ENCODE measurements at regions not wholly inside any gene's neighbourhood (a gene's known extent, or its start where the extent isn't known, plus 50 kb on each side); places are given as distances from the start of the nearest gene placed in this dataset.
A peak's percentile ranks its signal among the peaks of the same experiment; 100 is the strongest.

DNA sequence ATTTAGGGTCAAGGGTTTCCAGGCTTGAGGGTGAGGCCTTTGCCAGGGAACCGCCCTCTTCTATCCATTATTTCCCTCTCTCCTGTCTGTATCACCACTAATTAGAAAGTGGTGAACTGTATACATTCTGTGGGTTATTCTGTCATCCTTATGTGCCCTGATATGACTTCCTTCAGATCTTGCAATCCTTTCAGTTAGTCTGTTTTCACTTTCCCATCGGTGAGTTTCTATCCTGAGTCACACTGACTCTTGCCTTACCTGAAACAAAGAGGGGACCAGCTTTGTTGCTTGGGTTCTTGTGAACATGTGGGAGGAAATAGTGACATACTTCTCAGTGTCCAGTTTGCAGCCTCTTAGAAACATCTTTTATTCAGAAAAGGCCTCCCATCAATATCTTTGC is 205.4 kb upstream of the GHR start:
- H3K27ac ChIP-seq (replicated peaks): no peak overlapping the region
- H3K4me3 ChIP-seq: no peak overlapping the region
- no peaks in the 10 kb centered on the region for H3K9me3 ChIP-seq (replicated peaks)
- no peaks in the 10 kb centered on the region for H3K27me3 ChIP-seq (ENCODE audit: low read depth)
- no peaks in the 10 kb centered on the region for H3K36me3 ChIP-seq
- intact Hi-C loops (cut with micrococcal nuclease): no loop called here
- TF ChIP-seq CTCF (IDR thresholded peaks at IDR 0.05; ENCODE audit: borderline replicate concordance): no peak
- no peaks in the 10 kb centered on the region for H3K4me1 ChIP-seq
- DNase-seq: no peak

- intact Hi-C loops (cut with micrococcal nuclease): no loop called here
- Histone ChIP-seq H3K27ac (replicated peaks) (no peak overlapping the region), H3K36me3 (no peaks in the 10 kb centered on the region), H3K9me3 (replicated peaks) (no peaks in the 10 kb centered on the region), H3K4me3 (no peak overlapping the region), H3K27me3 (ENCODE audit: low read depth) (no peaks in the 10 kb centered on the region), H3K4me1 (no peaks in the 10 kb centered on the region)
- DNase-seq: no peak
- TF ChIP-seq CTCF (IDR thresholded peaks at IDR 0.05; ENCODE audit: borderline replicate concordance): no peak
Observed at GRCh38 chr5:42225009-42225408, 198.2 kb upstream of the GHR start.

DNA sequence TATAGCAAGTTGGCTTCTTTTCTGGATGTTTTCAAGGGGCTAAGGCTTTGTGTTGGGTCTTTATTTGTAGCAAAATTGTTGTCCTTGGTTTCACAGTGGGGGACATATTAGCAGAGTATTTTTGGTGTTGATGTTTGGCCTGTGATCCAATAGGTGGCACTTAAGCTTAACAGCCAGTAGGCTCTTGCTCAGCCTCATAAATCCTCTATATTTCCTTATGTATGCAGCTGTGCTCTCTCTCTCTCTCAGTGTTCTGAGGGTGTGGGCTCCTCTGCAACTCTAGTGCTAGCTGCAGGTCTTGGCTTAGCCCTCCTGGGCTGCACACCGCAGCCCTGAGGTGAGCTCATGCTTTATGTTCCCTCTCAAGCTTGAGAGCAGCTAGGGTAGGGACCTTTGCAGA is 195.0 kb upstream of the GHR start:
- H3K27ac ChIP-seq (replicated peaks): no peak overlapping the region
- H3K4me3 ChIP-seq: no peak overlapping the region
- DNase-seq: no peak
- H3K4me1 ChIP-seq: no peaks in the 10 kb centered on the region
- intact Hi-C loops (cut with micrococcal nuclease): no loop called here
- no peaks in the 10 kb centered on the region for H3K9me3 ChIP-seq (replicated peaks)
- peaks cover 9% of the 10 kb centered on the region for H3K27me3 ChIP-seq (ENCODE audit: low read depth)
- peak; percentile 23 for TF ChIP-seq CTCF (IDR thresholded peaks at IDR 0.05; ENCODE audit: borderline replicate concordance)
- no peaks in the 10 kb centered on the region for H3K36me3 ChIP-seq

DNA sequence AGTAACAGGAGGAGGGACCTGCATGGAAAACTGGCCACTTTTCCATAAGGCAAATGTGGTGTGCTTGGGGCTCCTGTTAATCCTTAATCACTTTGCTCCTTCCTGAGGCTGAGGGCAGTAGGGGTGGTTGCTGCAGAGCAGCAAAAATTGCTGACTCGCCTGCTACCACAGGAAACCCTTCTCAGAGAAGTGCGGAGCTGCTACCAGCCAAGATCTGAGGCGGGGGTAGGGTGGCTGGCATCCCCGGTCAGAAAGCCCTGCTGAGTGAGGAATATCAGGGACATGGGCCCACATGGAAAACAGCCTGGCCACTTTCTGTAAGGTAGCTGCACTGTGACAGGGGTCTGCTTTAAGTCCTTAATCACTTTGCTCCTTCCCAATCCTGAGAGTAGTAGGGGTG is 192.4 kb upstream of the GHR start:
- intact Hi-C loops (cut with micrococcal nuclease): no loop called here
- no peak for TF ChIP-seq CTCF (IDR thresholded peaks at IDR 0.05; ENCODE audit: borderline replicate concordance)

GRCh38 chr5:42235241-42235640 is 188.0 kb upstream of the GHR start:
- TF ChIP-seq CTCF (IDR thresholded peaks at IDR 0.05; ENCODE audit: borderline replicate concordance): no peak
- intact Hi-C loops (cut with micrococcal nuclease): no loop called here
- Histone ChIP-seq H3K27me3 (ENCODE audit: low read depth) (peaks cover 9% of the 10 kb centered on the region), H3K27ac (replicated peaks) (no peak overlapping the region), H3K4me1 (no peaks in the 10 kb centered on the region), H3K4me3 (no peak overlapping the region), H3K9me3 (replicated peaks) (no peaks in the 10 kb centered on the region), H3K36me3 (no peaks in the 10 kb centered on the region)
- DNase-seq: no peak

More for the DNA sequence above, 192.4 kb upstream of the GHR start:
- no peak for DNase-seq
- H3K36me3 ChIP-seq: no peaks in the 10 kb centered on the region
- H3K27me3 ChIP-seq (ENCODE audit: low read depth): peaks cover 9% of the 10 kb centered on the region
- no peaks in the 10 kb centered on the region for H3K9me3 ChIP-seq (replicated peaks)
- no peaks in the 10 kb centered on the region for H3K4me1 ChIP-seq
- H3K27ac ChIP-seq (replicated peaks): no peak overlapping the region
- no peak overlapping the region for H3K4me3 ChIP-seq

DNA sequence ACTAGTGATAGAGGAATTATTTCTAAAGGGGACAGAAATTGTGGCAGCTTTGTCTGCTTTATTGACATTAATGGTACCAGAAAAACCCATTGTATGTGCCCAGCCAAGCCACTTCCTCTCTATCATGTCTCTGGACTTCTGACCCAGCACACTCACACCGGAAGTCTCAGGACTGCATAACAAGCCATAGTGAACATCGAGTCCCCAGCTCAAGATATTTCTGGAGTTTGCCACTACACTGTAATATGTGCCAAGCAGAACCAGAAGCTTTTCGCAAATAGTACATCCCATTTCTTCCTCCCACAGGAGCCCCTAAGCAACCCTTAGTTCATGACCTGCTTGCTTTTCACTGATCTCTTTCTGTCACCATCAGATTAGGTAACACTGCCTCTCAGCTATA is 187.4 kb upstream of the GHR start:
- H3K9me3 ChIP-seq (replicated peaks): no peaks in the 10 kb centered on the region
- no peak overlapping the region for H3K27ac ChIP-seq (replicated peaks)
- TF ChIP-seq CTCF (IDR thresholded peaks at IDR 0.05; ENCODE audit: borderline replicate concordance): no peak
- intact Hi-C loops (cut with micrococcal nuclease): no loop called here
- peaks cover 4% of the 10 kb centered on the region for H3K27me3 ChIP-seq (ENCODE audit: low read depth)
- no peak overlapping the region for H3K4me3 ChIP-seq
- no peaks in the 10 kb centered on the region for H3K4me1 ChIP-seq
- DNase-seq: no peak
- H3K36me3 ChIP-seq: no peaks in the 10 kb centered on the region
